ENCODE measurements at regions not wholly inside any gene's neighbourhood (a gene's known extent, or its start where the extent isn't known, plus 50 kb on each side); places are given as distances from the start of the nearest gene placed in this dataset.
"Not testable (repeated sequence)": the region's sequence is repeated elsewhere in the genome, so short reads cannot be mapped to it uniquely, and the experiment has no call there.

- no peak for DNase-seq (ENCODE audit: low read depth)
- no peak overlapping the region for H3K4me3 ChIP-seq (ENCODE audit: low read depth, low read length)
- no peak for TF ChIP-seq MYC (IDR thresholded peaks at IDR 0.05; ENCODE audit: low read depth, low read length)
- TF ChIP-seq CTCF (IDR thresholded peaks at IDR 0.05; ENCODE audit: low read depth, low read length), result no peak
- TF ChIP-seq POLR2A (IDR thresholded peaks at IDR 0.05; ENCODE audit: extremely low read depth, insufficient read length), result no peak
- TF ChIP-seq MAX (IDR thresholded peaks at IDR 0.05; ENCODE audit: low read depth, low read length), result no peak
Observed at GRCh38 chr5:91754990-91755389, 371.9 kb upstream of the ARRDC3 start.

- not testable (repeated sequence) for H3K4me3 ChIP-seq (ENCODE audit: low read depth, low read length); DNase-seq (ENCODE audit: low read depth)
Observed at GRCh38 chr5:91744470-91744869, 361.4 kb upstream of the ARRDC3 start.

- no peak for DNase-seq (ENCODE audit: low read depth)
- no peak for TF ChIP-seq MAX (IDR thresholded peaks at IDR 0.05; ENCODE audit: low read depth, low read length)
- TF ChIP-seq MYC (IDR thresholded peaks at IDR 0.05; ENCODE audit: low read depth, low read length), result no peak
- no peak for TF ChIP-seq POLR2A (IDR thresholded peaks at IDR 0.05; ENCODE audit: extremely low read depth, insufficient read length)
- TF ChIP-seq CTCF (IDR thresholded peaks at IDR 0.05; ENCODE audit: low read depth, low read length), result no peak
- H3K4me3 ChIP-seq (ENCODE audit: low read depth, low read length), result no peak overlapping the region
Observed at GRCh38 chr5:91742550-91742949, 359.4 kb upstream of the ARRDC3 start.

- no peak for TF ChIP-seq MAX (IDR thresholded peaks at IDR 0.05; ENCODE audit: low read depth, low read length)
- TF ChIP-seq CTCF (IDR thresholded peaks at IDR 0.05; ENCODE audit: low read depth, low read length), result no peak
- TF ChIP-seq POLR2A (IDR thresholded peaks at IDR 0.05; ENCODE audit: extremely low read depth, insufficient read length), result no peak
- TF ChIP-seq MYC (IDR thresholded peaks at IDR 0.05; ENCODE audit: low read depth, low read length), result no peak
- H3K4me3 ChIP-seq (ENCODE audit: low read depth, low read length), result no peak overlapping the region
- DNase-seq (ENCODE audit: low read depth), result no peak
Observed at GRCh38 chr5:91741764-91742505, 358.8 kb upstream of the ARRDC3 start.

- no peak for TF ChIP-seq MAX (IDR thresholded peaks at IDR 0.05; ENCODE audit: low read depth, low read length)
- no peak for TF ChIP-seq CTCF (IDR thresholded peaks at IDR 0.05; ENCODE audit: low read depth, low read length)
Observed at GRCh38 chr5:91730026-91730425, 346.9 kb upstream of the ARRDC3 start.

GRCh38 chr5:91727463-91727862 lies 344.3 kb upstream of the ARRDC3 start:
- no peak for TF ChIP-seq MAX (IDR thresholded peaks at IDR 0.05; ENCODE audit: low read depth, low read length)
- DNase-seq (ENCODE audit: low read depth), result no peak
- no peak overlapping the region for H3K4me3 ChIP-seq (ENCODE audit: low read depth, low read length)

More at GRCh38 chr5:91730026-91730425, 346.9 kb upstream of the ARRDC3 start:
- DNase-seq (ENCODE audit: low read depth), result no peak
- no peak overlapping the region for H3K4me3 ChIP-seq (ENCODE audit: low read depth, low read length)

All from NB4 (cell line).